HepG2 (cell line): ENCODE measurements at regions not wholly inside any gene's neighbourhood (a gene's known extent, or its start where the extent isn't known, plus 50 kb on each side); places are given as distances from the start of the nearest gene placed in this dataset.

Experiments
- ATAC-seq: fragments of 200-7000 bp; cut with Tn5 transposase; 3 replicates; pipeline ENCODE4 v1.9.1; 2020; ENCODE audit warnings: mild to moderate bottlenecking, moderate library complexity
- BruUV-seq: library from RNA; stranded (reverse); fragments of 400-500 nt; replicated peaks from 2 replicates; lab custom pipeline; 2021; lab: Mats Ljungman, UMichigan
- CTCF ChIA-PET: fragments of 300-600 bp; formaldehyde crosslinking; extraction: SDS; loops from one replicate; lab custom pipeline; 2021; ENCODE audit warnings: low total read pairs, inconsistent platforms, low intra/inter-chr PET ratio; lab: Yijun Ruan, JAX
- POLR2A ChIA-PET: fragments of 350-600 bp; sonication (Branson Sonifier 250); formaldehyde crosslinking; loops from one replicate; lab custom pipeline; 2020; ENCODE audit warnings: antibody characterized with exemption, inconsistent platforms; lab: Yijun Ruan, JAX
- DNase-seq: peaks from one replicate; pipeline ENCODE4 v3.0.0-alpha.2; 2015; ENCODE audit warnings: low spot score
- FAIRE-seq: peaks from 3 replicates; lab custom pipeline; 2011; peaks lifted over from hg19 to GRCh38; lab: Jason Lieb, UNC
- H2AFZ ChIP-seq: one replicate; pipeline ENCODE4 v1.6.1; 2011; ENCODE audit warnings: low read length, inconsistent platforms
- H3K27ac ChIP-seq: fragments of 300-600 bp; 3 replicates; pipeline ENCODE4 v1.8.0; 2011; ENCODE audit warnings: mixed run types, mild to moderate bottlenecking, mixed read lengths, low read length, inconsistent platforms; ENCODE audit not compliant: insufficient read depth; ENCODE audit errors: extremely low read length
- H3K27me3 ChIP-seq, 2 experiments: fragments of 200-600 bp in 1 of 2; 2 replicates in 1 of 2; 3 replicates in 1 of 2; pipeline versions ENCODE4 v1.6.0 to v1.8.0; 2011; ENCODE audit warnings: low read length in 2 of 2, mild to moderate bottlenecking in 2 of 2, moderate library complexity in 2 of 2, inconsistent platforms in 1 of 2; ENCODE audit not compliant: insufficient read depth in 2 of 2, control insufficient read depth in 1 of 2
- H3K36me3 ChIP-seq, 2 experiments: fragments of 200-600 bp in 1 of 2; replicated peaks in 1 of 2; 2 replicates in 1 of 2; 3 replicates in 1 of 2; pipeline versions ENCODE4 v1.5.1 to v1.8.0; 2011; ENCODE audit warnings: low read length in 2 of 2, inconsistent platforms in 1 of 2; ENCODE audit not compliant: insufficient read depth in 2 of 2, control insufficient read depth in 1 of 2
- H3K4me1 ChIP-seq: 2 replicates; pipeline ENCODE4 v1.5.1; 2012; ENCODE audit warnings: low read length, inconsistent platforms; ENCODE audit not compliant: insufficient read depth
- H3K4me2 ChIP-seq: 2 replicates; pipeline ENCODE4 v1.6.0; 2011; ENCODE audit warnings: low read depth, low read length, inconsistent platforms
- H3K4me3 ChIP-seq, 3 experiments: fragments of 200-600 bp in 1 of 3; sonication (generic), shearing (Covaris generic) in 1 of 3; replicated peaks in 1 of 3; 2 replicates each; pipeline ENCODE4 v1.5.1; 2011 to 2016; ENCODE audit warnings: low read length in 3 of 3, inconsistent platforms in 2 of 3, low read depth in 2 of 3, mild to moderate bottlenecking in 2 of 3, control low read depth in 1 of 3, mixed read lengths in 1 of 3; ENCODE audit not compliant: insufficient read depth in 1 of 3
- H3K79me2 ChIP-seq: one replicate; pipeline ENCODE4 v1.6.1; 2011; ENCODE audit warnings: low read length, inconsistent platforms; ENCODE audit not compliant: insufficient read depth
- H3K9ac ChIP-seq: 2 replicates; pipeline ENCODE4 v1.6.0; 2011; ENCODE audit warnings: mild to moderate bottlenecking, low read depth, low read length, inconsistent platforms; ENCODE audit not compliant: insufficient read depth
- H3K9me3 ChIP-seq: 2 replicates; pipeline ENCODE4 v1.5.1; 2012; ENCODE audit warnings: mild to moderate bottlenecking, low read length
- H4K20me1 ChIP-seq: 2 replicates; pipeline ENCODE4 v1.6.0; 2011; ENCODE audit warnings: inconsistent platforms, mild to moderate bottlenecking, low read length, moderate library complexity; ENCODE audit not compliant: insufficient read depth
- ARNTL ChIP-seq: sonication (generic); formaldehyde crosslinking; IDR thresholded peaks from 2 replicates; pipeline ENCODE4 v1.4.0; 2020; ENCODE audit warnings: mild to moderate bottlenecking, missing genetic modification reagents
- ATRX ChIP-seq: sonication (generic); formaldehyde crosslinking; IDR thresholded peaks from 2 replicates; pipeline ENCODE4 v1.4.0; 2020; ENCODE audit warnings: missing genetic modification reagents, borderline replicate concordance
- DMTF1 ChIP-seq: sonication (generic); formaldehyde crosslinking; IDR thresholded peaks from 2 replicates; pipeline ENCODE4 v1.4.0; 2020; ENCODE audit warnings: mild to moderate bottlenecking, missing genetic modification reagents
- HIVEP1 ChIP-seq: sonication (generic); formaldehyde crosslinking; IDR thresholded peaks from 2 replicates; pipeline ENCODE4 v1.4.0; 2020; ENCODE audit warnings: mild to moderate bottlenecking, missing genetic modification reagents
- HMGA1 ChIP-seq: sonication (generic); formaldehyde crosslinking; conservative IDR thresholded peaks from 2 replicates; pipeline ENCODE4 v1.4.0; 2020; ENCODE audit warnings: missing genetic modification reagents
- HNF4A ChIP-seq: sonication (generic); formaldehyde crosslinking; IDR thresholded peaks from 2 replicates; pipeline ENCODE4 v1.4.0; 2020; ENCODE audit warnings: missing genetic modification reagents
- MYNN ChIP-seq: sonication (generic); formaldehyde crosslinking; IDR thresholded peaks from 2 replicates; pipeline ENCODE4 v1.4.0; 2020; ENCODE audit warnings: mild to moderate bottlenecking, low read depth, missing genetic modification reagents
- NCOA5 ChIP-seq: sonication (generic); formaldehyde crosslinking; IDR thresholded peaks from 2 replicates; pipeline ENCODE4 v1.4.0; 2020; ENCODE audit warnings: missing genetic modification reagents
- PCBP2 ChIP-seq: fragments of 200-400 bp; formaldehyde crosslinking; optimal IDR thresholded peaks from 2 replicates; pipeline ENCODE3; 2018; ENCODE audit warnings: low read length, low read depth; ENCODE audit not compliant: poor library complexity, severe bottlenecking
- SMAD9 ChIP-seq: sonication (generic); formaldehyde crosslinking; IDR thresholded peaks from 2 replicates; pipeline ENCODE4 v1.5.1; 2020; ENCODE audit warnings: mild to moderate bottlenecking, missing genetic modification reagents
- TBX3 ChIP-seq: fragments of 450-650 bp; IDR thresholded peaks from 2 replicates; pipeline ENCODE4 v1.6.1; 2017; ENCODE audit warnings: antibody characterized with exemption, mild to moderate bottlenecking, inconsistent platforms, borderline replicate concordance
- ZFP36L2 ChIP-seq: sonication (generic); formaldehyde crosslinking; IDR thresholded peaks from 2 replicates; pipeline ENCODE4 v1.4.0; 2020; ENCODE audit warnings: missing genetic modification reagents
- ZNF549 ChIP-seq: sonication (generic); formaldehyde crosslinking; IDR thresholded peaks from 2 replicates; pipeline ENCODE4 v1.5.0; 2020; ENCODE audit warnings: missing genetic modification reagents
- ZNF576 ChIP-seq: sonication (generic); formaldehyde crosslinking; IDR thresholded peaks from 2 replicates; pipeline ENCODE4 v1.4.0; 2020; ENCODE audit warnings: mild to moderate bottlenecking, missing genetic modification reagents
- ZNF7 ChIP-seq: IDR thresholded peaks from 2 replicates; pipeline ENCODE4 v1.6.1; 2016; ENCODE audit warnings: missing biosample characterization, missing genetic modification reagents
- ZNF772 ChIP-seq: sonication (generic); formaldehyde crosslinking; IDR thresholded peaks from 2 replicates; pipeline ENCODE4 v1.5.0; 2020; ENCODE audit warnings: mild to moderate bottlenecking, missing genetic modification reagents
- WGBS: methylation state at CpG from one replicate; pipeline ENCODE4 v1.1.6; 2017; ENCODE audit warnings: low lambda C conversion rate; 5-methylcytosine and 5-hydroxymethylcytosine counted together
- in situ Hi-C: cut with HindIII; loops from 2 replicates; pipeline ENCODE4 v1.10.0; 2017; ENCODE audit warnings: low pct_unique_long_range_greater_than_20kb; ENCODE audit not compliant: extremely low pct_ligation_motif_present
- intact Hi-C: fragments of 100-400 bp; cut with micrococcal nuclease; formaldehyde crosslinking; loops from one replicate; pipeline ENCODE4 v1.10.0; 2022; ENCODE audit not compliant: unreplicated experiment

- POLR2A ChIA-PET, result no interaction called here
- H3K36me3 ChIP-seq, result no peaks in the 10 kb centered on the region
- BruUV-seq, result no TSS peak
- intact Hi-C loops (no loop called here), in situ Hi-C loops (no loop called here)
- FAIRE-seq, result no peak
- H3K4me3 ChIP-seq, result no peak overlapping the region
- no peak for ATAC-seq
- H3K9ac ChIP-seq, result no peak overlapping the region
- H3K4me1 ChIP-seq, result no peaks in the 10 kb centered on the region
- no peak for DNase-seq
- no peaks in the 10 kb centered on the region for H3K9me3 ChIP-seq
- no peak overlapping the region for H2AFZ ChIP-seq
- no peaks in the 10 kb centered on the region for H4K20me1 ChIP-seq
- no peak overlapping the region for H3K4me2 ChIP-seq
- TF ChIP-seq ZNF772 (CRISPR knock-in tag), result no peak
- no peak overlapping the region for H3K27ac ChIP-seq
- no peaks in the 10 kb centered on the region for H3K79me2 ChIP-seq
- CTCF ChIA-PET, result no interaction called here
- H3K27me3 ChIP-seq, result no peaks in the 10 kb centered on the region
Observed at GRCh38 chr2:122481717-122482116, 726.3 kb downstream of the TSN start.

GRCh38 chr2:122486086-122486485, 730.6 kb downstream of the TSN start:
- FAIRE-seq (no peak), DNase-seq (no peak), ATAC-seq (no peak)
- ChIA-PET POLR2A (no interaction called here), CTCF (no interaction called here)
- Histone ChIP-seq H3K9ac (no peak overlapping the region), H3K9me3 (no peaks in the 10 kb centered on the region), H3K36me3 (no peaks in the 10 kb centered on the region), H3K4me2 (no peak overlapping the region), H2AFZ (no peak overlapping the region), H3K27me3 (no peaks in the 10 kb centered on the region), H3K4me1 (no peaks in the 10 kb centered on the region), H3K4me3 (no peak overlapping the region), H4K20me1 (no peaks in the 10 kb centered on the region), H3K27ac (no peak overlapping the region), H3K79me2 (no peaks in the 10 kb centered on the region)
- no peak for TF ChIP-seq TBX3
- no peak for TF ChIP-seq HNF4A (CRISPR knock-in tag)
- TF ChIP-seq SMAD9, result no peak
- no peak for TF ChIP-seq ZNF576
- TF ChIP-seq HMGA1, result no peak
- no peak for TF ChIP-seq MYNN
- no peak for TF ChIP-seq ZFP36L2 (CRISPR knock-in tag)
- TF ChIP-seq NCOA5 (CRISPR knock-in tag), result no peak
- no peak for TF ChIP-seq ATRX (CRISPR knock-in tag)
- TF ChIP-seq ARNTL (CRISPR knock-in tag), result no peak
- TF ChIP-seq DMTF1 (CRISPR knock-in tag), result no peak
- no peak for TF ChIP-seq PCBP2
- TF ChIP-seq ZNF549 (CRISPR knock-in tag), result no peak
- TF ChIP-seq ZNF7 (CRISPR knock-in tag), result no peak
- no peak for TF ChIP-seq HIVEP1
- BruUV-seq, result no TSS peak
- in situ Hi-C loops, result no loop called here
- intact Hi-C loops, result no loop called here
- WGBS, result under 1% methylated on average over 2 of the region's 2 CpGs
